Tibial nerve (tissue), 4 donors: ENCODE measurements at regions not wholly inside any gene's neighbourhood (a gene's known extent, or its start where the extent isn't known, plus 50 kb on each side); places are given as distances from the start of the nearest gene placed in this dataset.
A peak's percentile ranks its signal among the peaks of the same experiment; 100 is the strongest.

Experiments used
- DNase-seq, 2 donors: peaks; one replicate each; pipeline ENCODE4 v3.0.0-alpha.2; 2019; ENCODE audit warnings: low spot score in 2 of 2
- H3K27ac ChIP-seq, 4 donors: fragments of 200-600 bp; sonication (generic) in 3 of 4; one replicate each; pipeline ENCODE4 v1.5.1; 2017 to 2019; ENCODE audit warnings: mild to moderate bottlenecking in 1 of 4
- H3K27me3 ChIP-seq, 2 donors: fragments of 200-600 bp; sonication (generic) in 1 of 2; one replicate each; pipeline versions ENCODE4 v1.5.1 to v1.6.0; 2017 to 2019
- H3K36me3 ChIP-seq, 3 donors: fragments of 200-600 bp; sonication (generic); one replicate each; pipeline ENCODE4 v1.5.1; 2018 to 2019
- H3K4me1 ChIP-seq, 4 donors: fragments of 200-600 bp; sonication (generic) in 3 of 4; one replicate each; pipeline ENCODE4 v1.5.1; 2017 to 2019
- H3K4me3 ChIP-seq, 4 donors: fragments of 200-600 bp; sonication (generic) in 3 of 4; one replicate each; pipeline ENCODE4 v1.5.1; 2017 to 2019; ENCODE audit warnings: mild to moderate bottlenecking in 1 of 4, moderate library complexity in 1 of 4
- H3K9me3 ChIP-seq, 4 donors: fragments of 200-600 bp; sonication (generic) in 3 of 4; one replicate each; pipeline ENCODE4 v1.5.1; 2017 to 2019
- CTCF ChIP-seq, 5 experiments: fragments of 200-600 bp in 3 of 5; fragments of 450-650 bp in 2 of 5; sonication (generic) in 3 of 5; IDR thresholded peaks; one replicate each; pipeline ENCODE4 v1.5.1; 2016 to 2019; ENCODE audit warnings: antibody characterized with exemption in 5 of 5, mild to moderate bottlenecking in 3 of 5, moderate library complexity in 2 of 5
- EP300 ChIP-seq, 2 donors: sonication (generic); formaldehyde crosslinking; IDR thresholded peaks; one replicate each; pipeline ENCODE4 v1.6.1; 2017; ENCODE audit warnings: antibody characterized with exemption in 2 of 2, mild to moderate bottlenecking in 1 of 2
- POLR2A ChIP-seq, 2 donors: fragments of 450-650 bp; IDR thresholded peaks; one replicate each; pipeline ENCODE4 v1.6.1; 2017; ENCODE audit warnings: antibody characterized with exemption in 2 of 2, mild to moderate bottlenecking in 2 of 2, moderate library complexity in 2 of 2
- WGBS, 2 donors: methylation state at CpG; one replicate each; pipeline ENCODE4 v1.1.5; 2018; 5-methylcytosine and 5-hydroxymethylcytosine counted together

- 31% methylated on average over 2 of the region's 2 CpGs for WGBS, 2 donors
- Histone ChIP-seq H3K27me3 (no peaks in the 10 kb centered on the region), H3K27ac (peak overlapping the region in 1 of 4 donors; percentile 12), H3K4me1 (peaks cover 0 to 13% (median 3%) of the 10 kb centered on the region in 4 donors), H3K4me3 (no peak overlapping the region), H3K9me3 (no peaks in the 10 kb centered on the region), H3K36me3 (no peaks in the 10 kb centered on the region)
- DNase-seq: no peak
- TF ChIP-seq POLR2A (IDR thresholded peaks at IDR 0.05) (no peak), CTCF (IDR thresholded peaks at IDR 0.05) (no peak), EP300 (IDR thresholded peaks at IDR 0.05) (no peak)
These were observed 436.0 kb upstream of the NR2F2 start for GRCh38 chr15:95894407-95894956.

GRCh38 chr15:95895508-95895907 is 435.0 kb upstream of the NR2F2 start:
- DNase-seq: no peak
- no peak for TF ChIP-seq POLR2A (IDR thresholded peaks at IDR 0.05)
- no peak for TF ChIP-seq EP300 (IDR thresholded peaks at IDR 0.05)
- no peak for TF ChIP-seq CTCF (IDR thresholded peaks at IDR 0.05)
- Histone ChIP-seq H3K27me3 (no peaks in the 10 kb centered on the region), H3K27ac (no peak overlapping the region), H3K4me3 (no peak overlapping the region), H3K36me3 (no peaks in the 10 kb centered on the region), H3K9me3 (no peaks in the 10 kb centered on the region), H3K4me1 (peaks cover 0 to 13% (median 3%) of the 10 kb centered on the region in 4 donors)

DNA sequence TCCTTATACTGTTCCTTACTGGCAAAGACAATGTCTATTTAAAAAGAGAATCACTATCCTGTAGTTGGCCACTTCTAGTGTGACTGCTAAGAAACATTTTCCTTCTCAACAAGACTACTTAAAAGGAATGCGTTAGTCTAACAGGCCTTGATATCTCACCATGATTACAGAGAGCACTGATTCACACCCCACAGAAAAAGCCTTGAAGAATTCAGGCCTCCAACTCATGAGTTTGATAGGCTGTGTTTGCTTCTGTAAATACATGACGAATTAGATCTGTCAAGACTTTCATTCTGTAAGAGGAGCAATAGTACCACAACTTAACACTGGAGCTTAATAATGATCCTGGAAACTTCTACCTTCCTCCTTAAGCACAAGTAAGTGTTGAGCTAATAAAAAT is 432.8 kb upstream of the NR2F2 start:
- H3K4me3 ChIP-seq: no peak overlapping the region
- no peaks in the 10 kb centered on the region for H3K36me3 ChIP-seq
- 83 to 93% methylated on average over 2 of the region's 2 CpGs for WGBS, 2 donors
- H3K27me3 ChIP-seq: no peaks in the 10 kb centered on the region
- H3K4me1 ChIP-seq: peaks cover 0 to 23% (median 3%) of the 10 kb centered on the region in 4 donors
- DNase-seq: no peak
- TF ChIP-seq POLR2A (IDR thresholded peaks at IDR 0.05): no peak
- TF ChIP-seq CTCF (IDR thresholded peaks at IDR 0.05): no peak
- TF ChIP-seq EP300 (IDR thresholded peaks at IDR 0.05): no peak
- H3K9me3 ChIP-seq: no peaks in the 10 kb centered on the region
- no peak overlapping the region for H3K27ac ChIP-seq

- no peak for DNase-seq
- H3K9me3 ChIP-seq: no peaks in the 10 kb centered on the region
- WGBS, 2 donors: 93 to 100% methylated on average over 1 of the region's 1 CpG
- H3K4me1 ChIP-seq: peaks cover 0 to 28% (median 3%) of the 10 kb centered on the region in 4 donors
- no peak overlapping the region for H3K4me3 ChIP-seq
- TF ChIP-seq EP300 (IDR thresholded peaks at IDR 0.05) (no peak), CTCF (IDR thresholded peaks at IDR 0.05) (no peak), POLR2A (IDR thresholded peaks at IDR 0.05) (no peak)
- H3K27me3 ChIP-seq: no peaks in the 10 kb centered on the region
- H3K27ac ChIP-seq: no peak overlapping the region
- no peaks in the 10 kb centered on the region for H3K36me3 ChIP-seq
These were observed 431.7 kb upstream of the NR2F2 start for GRCh38 chr15:95898761-95899160.

DNA sequence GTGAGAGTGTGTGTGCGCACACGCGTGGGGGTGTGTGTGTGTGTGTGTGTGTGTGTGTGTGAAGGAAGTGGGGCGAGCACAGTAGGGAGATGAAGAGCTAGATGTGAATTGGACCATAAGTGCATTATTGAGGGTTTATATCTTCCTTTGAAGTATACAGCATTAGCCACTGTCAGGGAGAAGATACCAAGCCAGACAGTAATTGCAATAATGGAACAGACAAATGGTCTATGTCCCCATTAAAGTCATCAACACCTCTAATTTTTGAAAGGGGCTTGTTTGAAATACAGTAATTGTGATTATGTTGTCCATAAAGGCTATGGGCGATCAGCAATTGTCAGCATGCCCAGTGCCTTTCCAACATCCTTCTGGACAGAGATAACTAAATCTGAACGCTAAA is 429.2 kb upstream of the NR2F2 start:
- Histone ChIP-seq H3K27me3 (no peaks in the 10 kb centered on the region), H3K9me3 (no peaks in the 10 kb centered on the region), H3K4me1 (peaks cover 0 to 15% (median 0%) of the 10 kb centered on the region in 4 donors), H3K4me3 (no peak overlapping the region), H3K27ac (no peak overlapping the region), H3K36me3 (no peaks in the 10 kb centered on the region)
- 90 to 93% methylated on average over 6 of the region's 6 CpGs for WGBS, 2 donors
- DNase-seq: no peak
- TF ChIP-seq CTCF (IDR thresholded peaks at IDR 0.05) (no peak), POLR2A (IDR thresholded peaks at IDR 0.05) (no peak), EP300 (IDR thresholded peaks at IDR 0.05) (no peak)
